Forelimb muscle (tissue), 1 donor: ENCODE measurements at regions not wholly inside any gene's neighbourhood (a gene's known extent, or its start where the extent isn't known, plus 50 kb on each side); places are given as distances from the start of the nearest gene placed in this dataset.

Source experiments
- DNase-seq: peaks from one replicate; pipeline ENCODE4 v3.0.0-alpha.2; 2013; ENCODE audit warnings: low read depth

DNA sequence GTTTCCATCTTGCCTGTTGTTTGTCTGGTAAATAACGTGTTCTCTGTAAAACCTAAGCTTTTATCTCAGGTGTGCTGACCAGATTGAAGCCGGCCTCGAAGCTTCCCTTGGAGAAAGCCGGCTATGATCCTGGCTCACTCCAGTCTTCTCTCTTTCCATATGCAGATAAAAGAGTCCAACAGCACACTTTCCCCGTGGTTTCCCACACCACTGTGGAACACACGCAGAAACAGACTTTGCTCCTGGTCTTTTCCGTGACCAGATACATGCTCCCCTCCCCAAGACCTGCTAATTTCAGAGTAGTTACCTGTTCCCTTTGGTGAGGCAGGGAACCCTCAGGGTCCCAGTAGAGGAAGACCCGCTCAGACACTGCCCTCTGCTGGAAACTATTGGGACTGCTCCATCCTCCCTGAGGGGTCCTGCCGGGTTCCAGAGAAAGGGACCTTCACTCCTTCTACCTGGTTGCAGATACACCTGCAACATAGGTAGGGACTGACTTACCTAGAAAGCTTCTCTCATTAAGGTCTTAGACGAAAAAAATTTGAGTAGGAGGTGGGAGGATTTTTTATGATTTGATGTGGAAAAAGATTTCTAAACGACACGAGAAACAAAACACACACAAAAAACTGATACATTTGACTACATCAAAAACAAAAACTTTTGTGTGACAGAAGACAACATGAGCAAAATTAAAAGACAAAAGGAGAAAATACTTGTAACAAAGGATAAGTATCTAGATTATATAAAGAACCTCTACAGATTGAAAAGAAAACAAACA, 415.4 kb upstream of the CCDC196 start:
- DNase-seq = no peak

DNA sequence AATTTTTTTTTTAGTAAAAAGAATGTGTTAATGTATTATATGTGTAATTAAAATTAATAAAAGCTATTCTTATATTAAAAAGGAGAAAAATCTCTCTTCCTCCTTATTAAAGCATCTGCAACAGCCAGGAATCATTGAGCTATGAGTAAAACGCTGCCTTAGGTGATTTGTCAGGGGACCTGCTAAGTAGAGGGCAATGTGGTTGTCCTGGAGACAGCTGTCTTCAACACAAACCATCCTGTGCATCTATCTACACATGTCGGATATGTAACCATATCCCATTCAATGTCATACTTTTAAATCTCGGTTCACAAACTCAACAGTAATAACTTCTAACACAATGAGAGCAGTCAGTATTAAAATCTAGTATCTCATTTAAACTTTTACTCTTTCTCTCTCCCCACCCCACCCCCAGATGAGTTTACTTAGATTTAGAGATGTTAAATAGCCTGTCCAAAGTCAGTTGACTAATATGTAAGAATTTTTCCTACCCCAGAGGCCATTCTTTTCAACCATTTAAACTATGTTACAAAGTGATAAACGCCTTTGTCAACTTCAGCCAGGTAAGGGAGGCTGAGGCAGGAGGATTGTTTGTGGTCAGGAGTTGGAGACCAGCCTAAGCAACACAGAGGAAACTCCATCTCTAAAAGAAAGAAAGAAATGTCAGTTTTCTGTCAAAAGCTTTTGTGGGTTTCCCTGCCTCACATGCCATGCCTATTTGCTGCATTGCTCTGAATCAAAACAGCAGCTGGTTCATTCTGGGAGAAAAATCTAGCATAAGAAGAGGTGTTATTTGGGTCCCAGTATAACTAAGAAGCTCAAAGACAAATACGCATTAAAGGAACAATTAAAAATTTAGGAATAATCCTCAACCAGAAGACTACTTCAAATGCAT, 413.7 kb upstream of the CCDC196 start:
- DNase-seq = no peak

DNA sequence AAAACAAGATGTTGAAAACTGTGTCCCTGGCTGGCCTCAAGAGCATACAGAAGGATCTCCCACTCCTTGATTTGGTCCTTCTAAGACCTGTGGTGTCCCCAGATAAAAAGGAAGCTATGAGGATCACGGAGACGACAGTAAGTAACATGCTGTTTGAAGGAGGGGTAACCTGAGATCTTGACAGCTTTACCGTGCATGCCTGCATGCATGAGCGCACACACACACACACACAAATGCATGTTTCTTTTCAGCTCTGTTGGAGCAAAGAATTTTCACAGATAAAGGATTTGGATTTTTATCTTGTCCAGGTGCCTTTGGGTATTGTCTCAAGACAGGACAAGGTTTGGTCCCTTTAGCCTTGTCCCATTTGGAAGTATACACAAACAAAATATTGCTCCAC, 411.6 kb upstream of the CCDC196 start:
- no peak for DNase-seq

DNA sequence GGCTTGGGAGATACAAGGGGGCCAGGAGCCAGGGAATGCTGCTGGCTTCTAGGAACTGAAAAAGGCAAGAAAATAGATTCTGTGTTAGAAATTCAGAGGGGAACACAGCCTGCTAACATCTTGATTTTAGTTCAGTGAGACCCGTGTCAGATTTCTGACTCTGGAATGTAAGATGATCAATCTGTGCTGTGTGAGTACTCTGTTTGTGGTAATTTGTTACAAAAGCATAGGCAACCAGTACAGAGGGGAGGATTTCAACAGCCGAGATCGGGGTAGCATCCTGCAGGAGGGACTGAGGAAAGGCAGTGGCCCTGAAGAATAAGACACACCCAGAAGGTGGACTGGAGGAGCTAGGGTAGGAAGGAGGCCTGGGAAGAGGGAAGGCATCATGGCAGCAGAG, 410.0 kb upstream of the CCDC196 start:
- DNase-seq = no peak

DNA sequence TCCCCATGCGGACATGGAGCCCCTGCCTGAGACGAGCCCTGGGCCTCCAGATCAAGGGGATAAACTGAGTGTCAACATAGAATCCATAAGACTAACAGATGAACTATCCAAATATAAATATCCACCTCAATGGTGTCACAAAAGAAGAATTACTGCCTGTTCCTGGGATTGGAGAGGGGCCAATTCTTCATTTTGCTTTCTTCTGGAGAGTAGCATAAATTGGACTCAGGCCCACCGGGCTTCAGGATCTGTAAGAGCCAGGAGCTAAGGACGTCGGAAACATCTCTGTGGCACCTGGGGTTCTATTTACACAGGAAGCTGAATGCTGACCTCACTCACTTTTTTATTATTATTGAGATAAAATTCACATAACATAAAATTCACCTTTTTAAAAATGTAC, 408.2 kb upstream of the CCDC196 start:
- DNase-seq = no peak

DNA sequence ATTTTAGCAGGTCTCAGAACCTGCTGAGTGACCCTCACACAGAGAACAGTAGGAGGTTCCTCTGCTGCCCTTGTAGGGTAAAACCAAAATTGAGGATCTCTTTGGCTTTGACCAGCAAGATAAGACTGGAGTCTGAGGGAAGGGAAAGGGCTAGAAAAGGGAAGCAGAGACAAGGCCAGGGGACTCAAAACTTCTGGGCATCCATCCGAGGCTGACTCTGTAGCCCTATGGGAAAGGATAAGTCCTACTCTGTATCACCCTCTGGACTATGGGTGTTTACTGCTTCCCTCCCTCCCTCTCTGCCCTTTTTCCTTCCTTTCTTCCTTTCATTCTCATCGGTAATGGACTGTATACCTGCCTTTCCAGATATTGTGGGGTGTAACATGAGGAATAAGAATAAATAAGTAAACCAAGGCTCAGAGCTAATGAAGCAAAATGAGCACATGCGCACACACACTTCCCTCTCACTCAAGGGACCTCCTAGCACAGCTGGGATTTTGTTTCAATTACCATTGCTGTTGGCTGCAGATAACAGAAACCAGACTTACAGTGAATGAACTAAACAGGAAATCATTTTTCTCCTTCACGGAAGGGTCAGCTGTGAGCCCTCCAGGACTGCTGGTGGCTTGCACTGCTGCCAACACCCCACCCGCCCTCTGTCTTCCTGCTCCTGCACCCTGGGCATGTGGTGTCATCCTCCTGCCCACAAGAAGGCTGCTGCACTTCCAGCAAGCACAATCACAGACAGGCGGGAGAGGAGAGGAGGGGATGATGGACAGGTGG, 404.4 kb upstream of the CCDC196 start:
- no peak for DNase-seq

DNA sequence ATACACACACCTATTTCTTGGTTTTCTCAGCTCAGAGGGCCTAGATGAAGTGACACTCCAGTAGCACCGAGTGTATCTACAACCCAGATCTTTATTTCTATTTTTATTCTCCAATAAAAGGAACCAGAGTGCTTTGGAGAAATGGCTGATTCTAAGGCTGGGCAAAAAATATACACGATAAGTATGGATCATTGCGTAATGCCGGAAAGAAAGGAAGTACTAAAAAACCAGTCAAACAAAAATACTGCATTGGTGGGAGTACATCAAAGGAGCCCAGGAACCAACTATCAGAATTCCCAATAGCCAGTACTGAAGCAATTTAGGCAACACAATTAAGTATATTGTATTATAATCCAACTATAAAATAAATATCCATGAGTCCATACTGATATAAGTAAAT, 400.9 kb upstream of the CCDC196 start:
- no peak for DNase-seq

DNA sequence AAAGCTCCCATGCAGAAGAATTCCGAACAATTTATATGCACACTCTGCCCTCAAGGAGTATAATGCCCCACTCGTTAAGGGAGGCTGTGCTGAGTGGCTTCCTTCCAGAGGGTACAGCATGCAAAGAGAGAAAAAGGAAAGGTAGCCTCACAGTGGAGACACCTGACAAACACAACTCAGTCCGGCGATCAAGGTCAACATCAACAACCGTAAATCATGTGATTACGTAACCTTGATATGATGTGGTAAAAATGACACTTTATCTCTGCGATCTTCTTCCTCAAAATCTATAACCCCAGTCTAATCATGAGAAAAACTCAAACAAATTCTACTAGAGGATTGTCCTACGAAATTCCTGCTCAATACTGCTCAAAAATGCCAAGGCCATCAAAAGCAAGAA, 400.5 kb upstream of the CCDC196 start:
- DNase-seq = no peak

DNA sequence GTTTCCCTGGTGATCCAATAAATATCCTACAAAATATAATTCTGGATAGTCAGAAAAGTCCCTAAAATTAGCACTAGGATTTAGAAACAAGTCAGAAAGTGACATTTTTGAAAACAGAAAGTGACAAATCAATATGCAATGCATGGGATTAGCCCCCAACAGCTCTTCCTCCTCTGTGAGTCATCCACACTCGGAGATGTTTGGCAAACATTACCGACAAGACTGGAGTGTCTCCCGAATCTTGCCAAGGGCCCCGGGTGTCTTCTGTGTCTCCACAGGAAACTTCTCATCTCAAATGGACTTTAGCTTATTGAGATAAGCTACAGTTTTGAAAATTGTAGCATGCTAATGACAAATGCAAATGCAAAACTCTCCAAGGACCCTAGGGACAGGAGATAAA, 398.9 kb upstream of the CCDC196 start:
- DNase-seq = no peak

DNA sequence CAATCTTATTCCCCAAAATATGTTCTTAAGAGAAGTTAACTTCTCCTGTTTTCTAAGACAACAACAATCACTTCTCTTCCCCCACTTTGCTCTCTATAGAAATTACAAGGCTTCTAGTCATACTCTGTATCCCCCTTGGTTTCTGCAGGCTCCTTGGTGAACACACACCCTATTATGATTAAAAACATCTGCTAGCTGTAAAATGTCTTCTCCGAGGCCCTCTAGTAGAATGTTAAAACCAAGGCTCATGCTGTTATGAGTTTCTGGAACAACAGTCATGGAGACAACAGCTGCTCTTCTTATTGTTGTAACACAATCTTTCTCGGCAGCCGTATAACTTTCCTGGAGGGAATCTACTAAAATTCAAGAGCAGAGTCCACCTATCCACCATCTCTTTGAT, 397.5 kb upstream of the CCDC196 start:
- DNase-seq = no peak

DNA sequence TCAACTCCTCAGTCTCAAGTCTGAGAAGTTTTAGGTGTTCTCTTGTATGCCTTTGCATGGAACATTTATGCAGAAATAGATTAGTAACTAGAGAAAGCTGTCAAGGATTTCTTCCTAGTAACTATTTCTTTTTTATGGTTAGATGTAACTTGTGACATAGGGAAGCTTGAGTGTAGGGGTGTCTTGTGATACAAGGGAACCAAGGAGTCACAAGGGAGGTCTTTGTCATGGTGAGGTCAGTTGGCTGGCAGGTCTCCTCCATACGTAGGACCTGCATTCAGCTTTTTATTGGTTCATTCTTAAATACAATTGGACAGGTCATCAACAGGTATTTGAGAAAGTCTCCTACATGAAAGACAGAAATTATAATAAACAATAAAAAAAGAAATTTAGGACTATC, 394.0 kb upstream of the CCDC196 start:
- DNase-seq = no peak

DNA sequence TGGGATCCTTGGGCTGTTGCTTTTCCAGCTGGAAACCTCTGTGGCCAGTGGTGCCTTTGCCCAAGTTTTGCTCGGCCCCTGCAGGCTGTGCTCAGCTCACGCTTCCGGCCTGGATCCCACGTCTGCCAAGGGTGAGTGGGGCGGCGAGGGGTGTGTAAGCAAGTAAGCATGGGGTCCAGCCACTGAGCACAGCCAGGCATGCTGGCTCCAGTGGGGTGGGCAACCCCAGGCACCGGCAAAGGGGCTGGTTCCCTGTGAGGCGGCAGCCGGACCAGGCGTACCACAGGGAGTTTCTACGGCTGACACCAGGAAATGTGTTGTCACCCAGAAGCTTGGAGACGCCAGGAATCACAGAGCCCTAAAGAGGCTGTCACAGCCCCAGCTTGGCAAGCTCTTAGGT, 393.4 kb upstream of the CCDC196 start:
- DNase-seq = no peak

DNA sequence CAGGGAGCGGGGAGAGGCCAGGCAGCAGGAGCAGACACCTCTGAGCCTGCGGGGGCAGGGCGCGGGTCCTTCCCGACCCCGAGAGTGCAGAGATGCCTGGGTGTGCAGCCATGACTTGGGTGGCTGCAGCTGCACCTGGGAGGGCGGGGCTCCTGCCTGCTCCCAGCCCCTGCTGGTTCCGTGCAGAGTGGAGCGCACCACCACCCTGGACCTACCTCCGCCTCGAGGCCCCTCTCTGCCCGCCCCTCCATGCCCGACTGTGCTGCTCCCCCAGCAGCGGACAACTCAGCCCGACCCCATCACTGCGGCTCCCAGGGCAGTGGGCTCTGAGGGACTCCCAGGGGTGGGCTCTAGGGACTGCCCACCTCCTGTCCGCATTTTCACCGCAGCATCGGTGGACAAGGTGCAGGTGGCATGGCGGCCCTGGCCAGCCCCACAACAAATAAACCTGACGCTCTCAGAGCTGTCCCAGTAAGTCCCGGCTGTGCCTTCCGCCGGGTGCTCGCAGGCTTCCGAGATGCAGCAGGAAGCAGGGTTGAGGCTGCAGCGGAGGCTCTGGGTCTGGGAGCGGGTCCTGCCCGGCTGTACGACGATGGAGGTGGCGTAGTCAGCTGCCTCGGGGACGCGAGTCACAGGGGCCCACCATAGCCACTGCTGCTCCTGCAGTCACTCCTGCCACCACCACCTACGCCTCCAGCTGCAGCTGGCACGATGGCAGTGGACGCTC, 392.0 kb upstream of the CCDC196 start:
- DNase-seq = no peak

DNA sequence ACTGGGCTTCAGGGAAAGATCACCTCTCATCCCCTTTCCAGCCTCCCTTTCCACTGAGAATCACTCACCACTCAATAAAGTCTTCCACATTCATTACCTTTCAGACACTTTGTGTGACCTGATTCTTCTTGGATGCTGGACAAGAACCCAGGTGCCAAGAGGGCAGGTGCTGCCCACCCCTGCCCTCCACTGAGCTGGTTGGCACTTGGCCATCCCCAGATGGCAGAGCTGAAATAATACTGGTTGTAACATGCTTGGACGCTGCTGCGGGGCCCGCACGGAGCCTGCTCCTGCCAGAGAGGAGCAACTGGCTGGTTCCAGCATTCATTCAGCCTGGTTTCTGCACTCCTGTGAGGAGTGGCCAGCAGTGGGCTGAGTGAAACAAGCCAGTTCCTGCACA, 386.7 kb upstream of the CCDC196 start:
- DNase-seq = no peak

DNA sequence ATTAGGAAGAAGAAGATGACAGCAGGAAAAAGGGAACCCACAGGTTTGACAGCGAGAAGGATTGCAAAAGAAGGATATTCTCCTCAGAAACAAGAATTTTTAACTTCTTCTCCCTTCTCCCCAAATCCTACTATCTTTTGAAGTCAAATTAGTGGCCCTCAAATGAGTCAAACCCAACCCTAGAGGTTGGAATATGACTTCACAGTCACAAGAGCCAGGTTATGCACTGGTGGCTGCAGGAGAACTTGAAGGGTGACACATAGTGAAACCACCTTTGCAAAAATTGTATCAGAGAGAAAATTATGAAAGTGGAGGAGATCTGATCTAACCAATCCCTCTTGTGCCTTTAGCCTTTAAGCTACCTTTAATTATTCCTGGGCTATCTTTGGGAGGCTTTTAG, 386.2 kb upstream of the CCDC196 start:
- no peak for DNase-seq

DNA sequence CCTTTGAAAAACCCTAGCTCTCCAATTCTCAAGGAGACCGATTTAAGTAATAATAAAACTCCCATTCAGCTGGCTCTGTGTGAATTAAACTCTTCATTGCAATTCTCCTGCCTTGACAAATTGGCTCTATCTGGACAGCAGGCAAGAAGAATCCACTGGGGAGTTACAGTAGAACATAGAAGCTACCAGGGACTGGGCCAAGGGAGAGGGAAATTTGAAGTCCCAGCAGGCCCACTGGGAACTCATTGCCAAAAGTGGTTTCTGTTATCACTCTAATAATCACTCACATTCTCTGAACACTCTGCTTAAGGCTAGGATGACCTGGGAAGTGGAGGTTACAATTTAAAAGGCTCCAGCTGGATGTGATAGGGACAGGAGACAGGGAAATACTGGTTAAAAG, 384.5 kb upstream of the CCDC196 start:
- no peak for DNase-seq

DNA sequence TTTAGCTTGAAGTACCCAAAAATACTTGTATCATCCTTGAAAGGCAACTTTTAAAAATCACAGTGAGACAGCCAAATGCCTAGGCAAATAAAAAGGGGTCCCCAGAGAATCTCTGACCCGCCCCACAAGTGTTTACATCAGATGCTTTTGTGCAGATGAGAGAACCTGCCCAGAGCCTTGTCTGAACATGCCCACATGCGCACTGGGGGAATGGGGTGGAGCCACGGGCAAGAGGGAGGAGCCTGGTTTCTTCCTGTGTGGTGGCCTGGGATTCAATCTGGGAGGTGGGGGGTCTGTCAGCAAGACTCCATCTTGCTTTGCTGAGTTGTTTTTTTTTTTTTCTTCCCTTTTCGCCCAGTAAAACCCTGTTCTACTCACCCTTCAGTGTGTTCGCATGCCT, 381.7 kb upstream of the CCDC196 start:
- no peak for DNase-seq

DNA sequence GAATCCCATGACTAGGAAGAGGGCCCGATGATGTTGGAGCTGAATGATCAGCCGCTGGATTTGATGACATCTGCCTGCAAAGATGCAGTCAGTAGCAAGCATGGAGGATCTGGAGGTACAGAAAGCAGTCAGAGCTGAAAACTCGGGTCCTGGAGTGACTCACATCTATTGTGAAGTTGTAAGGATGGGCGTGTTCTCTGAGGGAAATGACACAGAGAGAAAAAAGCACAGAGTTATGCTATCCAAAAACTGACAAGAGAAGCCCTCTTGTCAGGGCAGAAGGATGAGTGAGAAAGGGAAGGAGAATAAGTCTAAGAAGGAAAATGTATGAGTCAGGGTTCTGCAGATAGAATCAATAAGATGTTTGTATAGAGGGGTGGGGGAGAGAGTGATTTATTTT, 380.4 kb upstream of the CCDC196 start:
- no peak for DNase-seq

DNA sequence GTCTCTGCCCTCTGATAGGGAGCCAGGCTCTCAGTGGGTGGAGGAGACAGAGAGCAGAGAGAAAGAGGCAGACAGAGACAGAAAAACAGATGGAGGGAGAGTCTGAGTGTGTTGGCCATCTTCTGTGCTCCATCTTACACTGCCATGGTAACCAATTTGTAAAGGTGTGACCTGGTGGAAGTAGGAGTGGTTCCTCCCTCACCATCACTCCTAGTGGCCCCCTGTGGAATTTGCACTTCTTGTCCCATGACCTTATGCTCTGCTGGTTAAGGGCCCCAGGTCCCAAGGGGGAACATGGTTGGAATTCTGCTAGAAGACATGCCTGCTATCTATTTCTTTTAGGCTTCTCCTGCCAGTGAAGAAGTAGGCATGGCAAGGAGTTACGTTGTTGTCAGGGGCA, 376.7 kb upstream of the CCDC196 start:
- DNase-seq = no peak

DNA sequence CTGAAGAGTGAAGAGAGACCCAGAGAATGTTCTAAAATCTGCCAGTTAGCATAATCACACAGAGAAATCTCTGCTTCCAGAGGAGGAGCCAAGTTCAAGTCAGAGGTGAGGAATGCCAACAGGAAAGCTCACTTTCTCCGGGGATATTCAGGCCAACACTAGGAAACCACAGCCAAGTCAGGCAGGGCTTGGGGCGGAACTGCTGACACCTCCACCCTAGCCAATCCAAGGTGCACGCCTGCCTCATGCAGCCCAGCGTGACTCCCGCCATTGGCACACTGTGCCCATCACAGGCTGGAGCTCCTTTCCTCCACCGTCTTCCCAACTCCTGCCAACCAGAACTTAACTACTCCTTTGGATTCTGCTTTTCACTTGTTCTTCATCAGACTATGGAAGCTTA, 374.3 kb upstream of the CCDC196 start:
- DNase-seq = no peak

DNA sequence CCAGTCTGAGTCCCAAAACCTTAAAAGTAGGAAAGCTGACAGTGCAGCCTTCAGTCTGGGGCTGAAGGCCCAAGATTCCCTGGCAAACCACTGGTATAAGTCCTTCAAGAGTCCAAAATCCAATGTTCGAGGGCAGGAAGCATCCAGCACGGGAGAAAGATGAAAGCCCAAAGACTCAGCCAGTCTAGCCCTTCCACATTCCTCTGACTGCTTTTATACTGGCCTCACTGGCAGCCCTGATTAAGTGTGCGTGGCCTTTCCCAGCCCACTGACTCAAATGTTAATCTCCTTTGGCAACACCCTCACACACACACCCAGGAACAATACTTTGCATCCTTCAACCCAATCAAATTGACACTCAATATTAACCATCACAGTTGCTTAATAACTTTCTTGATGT, 372.1 kb upstream of the CCDC196 start:
- DNase-seq = no peak
